ENCODE measurements at regions not wholly inside any gene's neighbourhood (a gene's known extent, or its start where the extent isn't known, plus 50 kb on each side); places are given as distances from the start of the nearest gene placed in this dataset.

GRCh38 chr1:185634704-185635103 is 99.5 kb upstream of the HMCN1 start:
- ChIA-PET POLR2A (no interaction called here), CTCF (interaction anchor here (0.8 kb wide), 1 partner anchor 26 kb away, joined by 3 read pairs; no protein-coding TSS in a partner anchor)
- H3K4me3 ChIP-seq (ENCODE audit: low read depth in 2 of 2, low read length in 1 of 2): no peak overlapping the region
- 30% methylated on average over 4 of the region's 4 CpGs for WGBS (ENCODE audit: low lambda C conversion rate)
- H3K9me2 ChIP-seq: no peaks in the 10 kb centered on the region
- no peak overlapping the region for H3K4me2 ChIP-seq
- DNase-seq: no peak
- H4K20me1 ChIP-seq (ENCODE audit: insufficient read depth): no peaks in the 10 kb centered on the region
- no peak overlapping the region for H2AFZ ChIP-seq (ENCODE audit: low read depth)
- no peaks in the 10 kb centered on the region for H3K36me3 ChIP-seq (replicated peaks in 1 of 2; ENCODE audit: control insufficient read depth in 1 of 2, insufficient read depth in 2 of 2, low read length in 1 of 2)
- TF ChIP-seq JUND (IDR thresholded peaks at IDR 0.05) (no peak), GATA2 (CRISPR knock-in tag; IDR thresholded peaks at IDR 0.05) (no peak), ELF1 (IDR thresholded peaks at IDR 0.05) (no peak), RCOR1 (IDR thresholded peaks at IDR 0.05; ENCODE audit: low read length) (no peak), YY1 (IDR thresholded peaks at IDR 0.05; ENCODE audit: low read depth) (no peak), NRF1 (IDR thresholded peaks at IDR 0.05; ENCODE audit: low read depth, low read length) (no peak), EZH2phosphoT487 (IDR thresholded peaks at IDR 0.05; ENCODE audit: borderline replicate concordance, low read depth) (no peak), FOXJ3 (CRISPR knock-in tag; IDR thresholded peaks at IDR 0.05) (no peak), TEAD4 (IDR thresholded peaks at IDR 0.05; ENCODE audit: borderline replicate concordance, insufficient read depth) (no peak)
- H3F3A ChIP-seq (replicated peaks; ENCODE audit: insufficient read depth): no peaks in the 10 kb centered on the region
- no peaks in the 10 kb centered on the region for H3K9me3 ChIP-seq
- H3K79me2 ChIP-seq (ENCODE audit: insufficient read depth): no peaks in the 10 kb centered on the region
- H3K27ac ChIP-seq (ENCODE audit: low read depth in 2 of 2, low read length in 1 of 2): no peak overlapping the region
- no peaks in the 10 kb centered on the region for H3K4me1 ChIP-seq (ENCODE audit: control insufficient read depth in 1 of 2, insufficient read depth in 2 of 2, low read depth in 1 of 2, low read length in 1 of 2)
- no peak overlapping the region for H3K9ac ChIP-seq
- no peaks in the 10 kb centered on the region for H3K27me3 ChIP-seq (ENCODE audit: insufficient read depth)

- Histone ChIP-seq H3K9me3 (no peaks in the 10 kb centered on the region), H3K79me2 (ENCODE audit: insufficient read depth) (no peaks in the 10 kb centered on the region), H3K4me1 (ENCODE audit: control insufficient read depth in 1 of 2, insufficient read depth in 2 of 2, low read depth in 1 of 2, low read length in 1 of 2) (no peaks in the 10 kb centered on the region), H4K20me1 (ENCODE audit: insufficient read depth) (no peaks in the 10 kb centered on the region), H3K9me2 (no peaks in the 10 kb centered on the region), H2AFZ (ENCODE audit: low read depth) (no peak overlapping the region), H3F3A (replicated peaks; ENCODE audit: insufficient read depth) (no peaks in the 10 kb centered on the region), H3K27me3 (ENCODE audit: insufficient read depth) (no peaks in the 10 kb centered on the region), H3K36me3 (replicated peaks in 1 of 2; ENCODE audit: control insufficient read depth in 1 of 2, insufficient read depth in 2 of 2, low read length in 1 of 2) (no peaks in the 10 kb centered on the region), H3K9ac (no peak overlapping the region), H3K4me3 (ENCODE audit: low read depth in 2 of 2, low read length in 1 of 2) (no peak overlapping the region), H3K27ac (ENCODE audit: low read depth in 2 of 2, low read length in 1 of 2) (no peak overlapping the region), H3K4me2 (no peak overlapping the region)
- WGBS (ENCODE audit: low lambda C conversion rate): 40% methylated on average over 4 of the region's 4 CpGs
- ChIA-PET CTCF (interaction anchor here (1.1 kb wide), 1 partner anchor 37 kb away, joined by 3 read pairs; no protein-coding TSS in a partner anchor), POLR2A (no interaction called here)
- no peak for DNase-seq
- TF ChIP-seq ELF1 (IDR thresholded peaks at IDR 0.05) (no peak), EZH2phosphoT487 (IDR thresholded peaks at IDR 0.05; ENCODE audit: borderline replicate concordance, low read depth) (no peak), POLR2AphosphoS5 (IDR thresholded peaks at IDR 0.05; ENCODE audit: low read depth, low read length) (no peak), GABPA (IDR thresholded peaks at IDR 0.05; ENCODE audit: low read depth) (no peak), NRF1 (IDR thresholded peaks at IDR 0.05; ENCODE audit: low read depth, low read length) (no peak), SMC3 (IDR thresholded peaks at IDR 0.05; ENCODE audit: low read depth, low read length) (no peak), ZBTB33 (IDR thresholded peaks at IDR 0.05; ENCODE audit: borderline replicate concordance, low read depth) (no peak), MXI1 (IDR thresholded peaks at IDR 0.05; ENCODE audit: low read depth, low read length) (no peak), MAX (IDR thresholded peaks at IDR 0.05; ENCODE audit: low read depth) (no peak), TEAD4 (IDR thresholded peaks at IDR 0.05; ENCODE audit: borderline replicate concordance, insufficient read depth) (no peak), RFX5 (IDR thresholded peaks at IDR 0.05; ENCODE audit: low read length) (no peak), FOXM1 (IDR thresholded peaks at IDR 0.05; ENCODE audit: low read depth) (no peak), REST (IDR thresholded peaks at IDR 0.05; ENCODE audit: low read depth, low read length) (no peak), NFIC (IDR thresholded peaks at IDR 0.05; ENCODE audit: borderline replicate concordance) (no peak), EP300 (IDR thresholded peaks at IDR 0.05; ENCODE audit: borderline replicate concordance in 1 of 2, low read depth in 1 of 2, low read length in 1 of 2) (no peak), USF1 (IDR thresholded peaks at IDR 0.05; ENCODE audit: borderline replicate concordance, low read depth) (no peak), YY1 (IDR thresholded peaks at IDR 0.05; ENCODE audit: low read depth) (no peak)
These were observed 101.3 kb upstream of the HMCN1 start for GRCh38 chr1:185632659-185633423.
